SJCRH30 (cell line): ENCODE measurements at regions not wholly inside any gene's neighbourhood (a gene's known extent, or its start where the extent isn't known, plus 50 kb on each side); places are given as distances from the start of the nearest gene placed in this dataset.

Source experiments
- DNase-seq, 2 experiments: peaks; one replicate each; pipeline ENCODE4 v3.0.0-alpha.2; 2015 to 2020
- H3K27ac ChIP-seq: fragments of 250-450 bp; sonication (Bioruptor Pico); 2 replicates; pipeline ENCODE4 v1.5.1; 2020; ENCODE audit warnings: mild to moderate bottlenecking, moderate library complexity
- H3K27me3 ChIP-seq: fragments of 250-450 bp; sonication (Bioruptor Pico); 2 replicates; pipeline ENCODE4 v1.5.1; 2020; ENCODE audit warnings: mild to moderate bottlenecking, moderate library complexity
- H3K36me3 ChIP-seq: fragments of 250-450 bp; sonication (Bioruptor Pico); 2 replicates; pipeline ENCODE4 v1.5.1; 2020; ENCODE audit warnings: mild to moderate bottlenecking, moderate library complexity
- H3K4me1 ChIP-seq: fragments of 250-450 bp; sonication (Bioruptor Pico); 2 replicates; pipeline ENCODE4 v1.5.1; 2020; ENCODE audit warnings: mild to moderate bottlenecking, moderate library complexity
- H3K4me3 ChIP-seq: fragments of 250-450 bp; sonication (Bioruptor Pico); 2 replicates; pipeline ENCODE4 v1.5.1; 2020; ENCODE audit warnings: mild to moderate bottlenecking, moderate library complexity
- H3K9me3 ChIP-seq: fragments of 250-450 bp; sonication (Bioruptor Pico); replicated peaks from 2 replicates; pipeline ENCODE4 v1.5.1; 2020; ENCODE audit warnings: mild to moderate bottlenecking, moderate library complexity

DNA sequence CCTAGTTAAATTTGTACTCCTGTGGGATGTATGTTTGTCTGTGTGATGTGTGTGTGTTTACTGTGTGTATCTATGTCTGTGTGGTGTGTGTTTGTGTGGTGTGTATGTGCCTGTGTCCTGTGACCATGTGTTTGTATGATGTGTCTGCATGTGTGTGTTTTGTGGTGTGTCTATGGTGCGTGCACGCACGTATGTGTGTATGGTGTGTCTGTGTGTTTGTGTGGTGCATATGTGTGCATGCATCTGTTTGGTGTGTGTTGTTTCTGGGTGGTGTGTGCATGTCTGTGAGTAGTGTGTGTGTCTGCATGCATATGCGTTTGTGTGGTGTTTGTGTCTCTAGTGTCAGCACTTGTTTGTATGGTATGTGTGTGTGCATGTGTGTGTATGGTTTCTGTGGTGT is 174.2 kb upstream of the RBFOX1 start:
- Histone ChIP-seq H3K27me3 (no peaks in the 10 kb centered on the region), H3K9me3 (no peaks in the 10 kb centered on the region), H3K36me3 (no peaks in the 10 kb centered on the region), H3K27ac (no peak overlapping the region), H3K4me3 (no peak overlapping the region), H3K4me1 (no peaks in the 10 kb centered on the region)
- no peak for DNase-seq

DNA sequence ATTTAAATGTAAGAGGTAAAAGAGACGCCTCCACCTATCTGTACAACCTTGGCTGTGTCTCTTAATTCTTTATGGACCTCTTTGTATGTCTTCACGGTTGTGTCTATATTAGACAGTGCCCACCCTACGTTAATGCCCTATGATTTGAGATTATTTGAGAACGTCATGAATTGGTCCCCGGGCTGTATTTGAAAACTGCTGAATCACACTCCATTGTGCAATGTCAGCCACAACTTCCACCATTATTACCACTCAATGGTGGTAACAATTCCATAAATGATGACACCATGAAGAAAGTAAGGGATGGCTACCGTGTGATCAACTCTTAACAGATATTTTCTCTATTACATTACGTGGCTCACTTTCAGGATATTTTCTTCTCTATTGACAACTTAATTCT is 182.4 kb upstream of the RBFOX1 start:
- no peaks in the 10 kb centered on the region for H3K9me3 ChIP-seq
- no peaks in the 10 kb centered on the region for H3K4me1 ChIP-seq
- H3K27ac ChIP-seq = no peak overlapping the region
- H3K36me3 ChIP-seq = no peaks in the 10 kb centered on the region
- no peaks in the 10 kb centered on the region for H3K27me3 ChIP-seq
- DNase-seq = no peak
- H3K4me3 ChIP-seq = no peak overlapping the region

GRCh38 chr16:7148606-7149005 is 184.0 kb upstream of the RBFOX1 start:
- no peaks in the 10 kb centered on the region for H3K27me3 ChIP-seq
- no peak for DNase-seq
- no peak overlapping the region for H3K27ac ChIP-seq
- no peaks in the 10 kb centered on the region for H3K9me3 ChIP-seq
- H3K4me1 ChIP-seq = no peaks in the 10 kb centered on the region
- H3K36me3 ChIP-seq = no peaks in the 10 kb centered on the region
- no peak overlapping the region for H3K4me3 ChIP-seq

- no peak overlapping the region for H3K4me3 ChIP-seq
- no peaks in the 10 kb centered on the region for H3K36me3 ChIP-seq
- no peaks in the 10 kb centered on the region for H3K4me1 ChIP-seq
- H3K9me3 ChIP-seq = no peaks in the 10 kb centered on the region
- H3K27me3 ChIP-seq = no peaks in the 10 kb centered on the region
- no peak for DNase-seq
- no peak overlapping the region for H3K27ac ChIP-seq
Observed at GRCh38 chr16:7140899-7141298, 191.7 kb upstream of the RBFOX1 start.

DNA sequence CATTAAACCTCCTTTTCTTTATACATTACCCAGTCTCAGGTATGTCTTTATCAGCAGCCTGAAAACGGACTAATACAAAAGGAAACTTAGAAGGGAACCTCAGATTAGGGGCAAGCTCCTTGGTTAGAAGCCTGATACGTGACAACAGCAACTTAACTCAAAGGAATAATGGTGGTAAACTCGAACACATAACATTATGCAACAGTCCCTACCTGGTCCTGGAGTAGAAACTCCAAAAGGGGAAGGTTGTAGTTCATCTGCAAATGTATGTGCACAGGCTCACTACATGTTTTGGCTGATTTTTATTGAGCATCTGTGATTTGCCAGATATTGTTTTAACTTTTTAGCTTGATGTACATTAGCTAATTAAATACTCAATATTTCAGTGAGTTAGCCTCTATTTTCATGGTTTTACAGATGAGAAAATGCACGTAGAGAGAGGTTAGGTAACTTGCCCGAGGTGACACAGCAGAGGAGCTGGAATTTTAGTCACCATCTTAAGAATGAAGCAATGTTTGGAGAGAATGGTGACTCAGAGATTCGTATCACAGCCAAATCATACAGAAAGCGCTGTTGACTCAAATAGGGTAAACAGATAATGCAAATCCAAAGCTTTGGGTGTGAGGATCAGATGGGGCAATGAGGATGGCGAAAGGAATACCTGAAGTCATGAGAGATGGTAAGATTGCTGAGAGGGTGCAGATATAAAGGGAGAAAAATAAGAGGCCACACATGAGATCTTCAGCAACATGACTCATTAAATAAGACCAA is 194.9 kb upstream of the RBFOX1 start:
- Histone ChIP-seq H3K27me3 (0 out of 2 replicates have a peak, but pooled peaks cover 3% of the 10 kb centered on the region), H3K27ac (no peak overlapping the region), H3K9me3 (no peaks in the 10 kb centered on the region), H3K4me3 (no peak overlapping the region), H3K36me3 (no peaks in the 10 kb centered on the region), H3K4me1 (no peaks in the 10 kb centered on the region)
- DNase-seq = no peak

DNA sequence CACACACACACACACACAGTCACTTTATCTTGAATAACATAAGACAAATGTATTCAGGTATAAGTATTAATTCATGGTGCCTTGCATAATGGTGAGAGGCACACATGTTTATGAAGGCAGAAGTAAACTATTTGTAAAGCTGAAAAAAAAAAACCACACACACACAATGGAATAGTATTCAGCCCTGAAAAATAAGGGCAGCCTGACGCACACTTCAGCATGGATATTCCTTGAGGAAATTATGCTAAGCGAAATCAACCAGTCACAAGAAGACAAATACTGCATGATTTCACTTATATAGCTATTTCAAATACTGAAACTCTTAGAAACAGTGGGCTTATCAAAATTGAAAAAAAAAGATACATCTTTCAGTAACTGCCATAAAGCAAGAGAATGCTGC is 200.2 kb upstream of the RBFOX1 start:
- no peak overlapping the region for H3K4me3 ChIP-seq
- 0 out of 2 replicates have a peak, but pooled peaks cover 7% of the 10 kb centered on the region for H3K27me3 ChIP-seq
- H3K27ac ChIP-seq = no peak overlapping the region
- H3K36me3 ChIP-seq = no peaks in the 10 kb centered on the region
- no peak for DNase-seq
- no peaks in the 10 kb centered on the region for H3K9me3 ChIP-seq
- H3K4me1 ChIP-seq = no peaks in the 10 kb centered on the region

DNA sequence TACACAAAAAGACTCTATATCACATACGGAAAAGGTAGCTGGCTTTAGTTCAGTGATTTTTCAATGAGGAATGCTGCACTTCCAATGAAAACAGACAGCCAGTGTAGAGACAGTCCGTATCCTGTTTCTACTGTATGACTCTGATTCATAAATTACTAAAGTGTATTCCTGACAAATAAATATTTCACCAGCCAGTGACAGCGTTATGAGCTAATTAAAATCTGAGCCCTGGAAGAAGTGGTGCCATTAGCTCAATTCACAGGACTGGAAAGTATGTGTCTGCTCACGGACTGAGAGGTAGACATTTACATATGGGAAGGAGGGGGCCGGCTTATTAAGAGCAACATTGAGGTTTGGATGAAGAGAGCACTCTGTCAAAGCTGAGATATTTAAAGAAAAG is 207.9 kb upstream of the RBFOX1 start:
- Histone ChIP-seq H3K4me3 (no peak overlapping the region), H3K27me3 (peaks cover 8% of the 10 kb centered on the region; the same call in 1 of the 2 replicates), H3K36me3 (no peaks in the 10 kb centered on the region), H3K27ac (no peak overlapping the region), H3K4me1 (no peaks in the 10 kb centered on the region), H3K9me3 (no peaks in the 10 kb centered on the region)
- no peak for DNase-seq

GRCh38 chr16:7124242-7124641 is 208.4 kb upstream of the RBFOX1 start:
- peaks cover 8% of the 10 kb centered on the region; the same call in 1 of the 2 replicates for H3K27me3 ChIP-seq
- no peak overlapping the region for H3K4me3 ChIP-seq
- H3K27ac ChIP-seq = no peak overlapping the region
- H3K9me3 ChIP-seq = no peaks in the 10 kb centered on the region
- DNase-seq = no peak
- H3K36me3 ChIP-seq = no peaks in the 10 kb centered on the region
- H3K4me1 ChIP-seq = no peaks in the 10 kb centered on the region

DNA sequence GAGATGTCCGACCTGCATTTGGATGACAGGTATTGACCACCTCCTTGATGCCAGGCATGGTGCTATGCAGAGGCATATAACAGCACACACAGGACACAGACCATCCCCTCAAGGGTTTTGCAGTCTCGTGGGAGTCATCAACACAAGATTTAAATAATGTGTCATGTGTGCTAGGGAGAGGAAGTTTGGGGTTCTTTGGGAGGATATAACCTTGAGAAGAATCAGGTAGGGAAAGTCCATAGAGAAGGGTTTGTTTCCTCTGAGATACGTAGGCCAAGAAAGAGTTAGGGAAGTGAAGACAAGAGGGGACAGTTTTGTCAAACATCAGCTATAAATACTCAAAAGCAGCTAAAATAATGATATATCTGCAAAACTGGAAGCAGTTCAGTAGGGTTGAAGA is 215.9 kb upstream of the RBFOX1 start:
- Histone ChIP-seq H3K36me3 (no peaks in the 10 kb centered on the region), H3K9me3 (no peaks in the 10 kb centered on the region), H3K4me3 (no peak overlapping the region), H3K27me3 (peaks cover 3% of the 10 kb centered on the region; the same call in 1 of the 2 replicates), H3K4me1 (no peaks in the 10 kb centered on the region), H3K27ac (no peak overlapping the region)
- DNase-seq = no peak

DNA sequence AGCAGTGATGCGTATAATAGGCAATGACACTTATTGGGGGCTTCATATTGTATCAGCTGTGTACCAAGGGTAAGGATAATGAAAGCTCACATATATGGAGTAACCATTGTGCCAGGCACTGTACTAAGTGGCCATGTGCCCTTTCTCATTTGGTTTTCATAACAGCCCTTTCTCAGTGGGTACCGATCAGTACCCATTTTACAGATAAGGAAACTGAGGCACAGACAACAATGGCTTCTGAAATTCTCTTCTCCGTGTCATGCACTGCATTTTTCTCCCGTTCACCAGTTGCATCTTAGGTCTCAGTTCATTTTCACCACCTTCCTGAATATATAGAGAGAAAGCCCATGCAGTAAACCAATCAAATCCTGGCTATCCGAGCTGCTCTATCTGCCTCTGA is 216.7 kb upstream of the RBFOX1 start:
- Histone ChIP-seq H3K4me1 (no peaks in the 10 kb centered on the region), H3K4me3 (no peak overlapping the region), H3K27ac (no peak overlapping the region), H3K27me3 (peaks cover 3% of the 10 kb centered on the region; the same call in 1 of the 2 replicates), H3K36me3 (no peaks in the 10 kb centered on the region), H3K9me3 (no peaks in the 10 kb centered on the region)
- no peak for DNase-seq

DNA sequence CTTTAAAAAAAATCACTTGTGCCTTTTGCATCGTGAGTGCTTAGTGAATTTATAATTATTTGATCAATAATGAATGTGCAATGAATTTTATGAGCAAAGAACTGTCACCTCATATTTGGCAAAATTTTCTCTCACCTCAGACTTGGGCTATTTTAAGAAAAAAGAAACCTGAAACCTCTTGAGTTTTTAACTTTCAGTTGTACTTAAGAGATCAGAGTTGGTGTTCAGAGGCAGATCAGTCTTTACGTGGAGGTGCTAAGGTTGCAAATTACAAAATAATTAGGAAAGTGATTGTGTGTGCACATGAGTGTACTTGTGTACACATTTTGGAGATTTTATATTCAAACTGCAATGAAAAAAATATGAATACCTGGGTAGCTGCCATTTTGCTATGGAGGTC is 218.7 kb upstream of the RBFOX1 start:
- H3K4me1 ChIP-seq = no peaks in the 10 kb centered on the region
- H3K27me3 ChIP-seq = peaks cover under 1% of the 10 kb centered on the region; the same call in 1 of the 2 replicates
- no peak overlapping the region for H3K27ac ChIP-seq
- no peaks in the 10 kb centered on the region for H3K9me3 ChIP-seq
- no peak overlapping the region for H3K4me3 ChIP-seq
- H3K36me3 ChIP-seq = no peaks in the 10 kb centered on the region
- no peak for DNase-seq

DNA sequence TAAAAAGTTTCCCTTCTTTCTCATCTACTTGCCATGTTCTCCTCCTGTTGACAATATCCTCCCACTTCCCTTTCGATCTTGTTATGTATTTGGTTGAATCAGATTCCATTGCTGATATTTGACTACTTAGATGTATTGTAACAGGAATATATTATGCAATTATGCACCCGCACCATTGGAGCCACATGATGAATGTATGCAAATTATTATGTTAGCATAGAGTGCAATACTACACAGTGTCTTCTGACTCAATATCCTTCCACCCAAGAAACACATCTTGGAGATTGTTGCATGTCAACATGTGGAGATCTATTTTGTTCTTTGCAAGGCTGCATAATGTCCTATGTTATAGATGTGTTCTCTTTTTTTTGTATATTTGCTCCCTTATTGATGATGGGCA is 219.2 kb upstream of the RBFOX1 start:
- DNase-seq = no peak
- Histone ChIP-seq H3K27me3 (no peaks in the 10 kb centered on the region), H3K36me3 (no peaks in the 10 kb centered on the region), H3K9me3 (no peaks in the 10 kb centered on the region), H3K27ac (no peak overlapping the region), H3K4me3 (no peak overlapping the region), H3K4me1 (no peaks in the 10 kb centered on the region)

DNA sequence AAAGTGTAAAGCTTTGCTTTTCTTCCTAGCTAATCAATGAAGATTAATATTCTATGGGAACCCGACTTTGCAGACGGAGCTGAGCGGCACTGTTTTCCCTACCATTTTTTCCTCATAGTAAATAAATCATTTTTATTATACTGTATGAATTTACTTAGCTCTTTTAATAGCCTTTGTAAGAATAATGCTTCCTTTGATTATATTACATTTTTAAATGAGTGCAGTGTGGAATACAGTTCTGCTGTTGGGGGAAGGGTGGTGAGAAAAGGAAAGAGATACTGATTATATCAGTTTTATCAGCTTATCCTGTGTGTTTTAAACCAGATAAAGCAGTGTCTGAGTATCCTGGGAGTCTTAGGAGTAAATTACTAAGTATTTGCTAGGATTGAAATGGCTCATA is 221.4 kb upstream of the RBFOX1 start:
- no peaks in the 10 kb centered on the region for H3K9me3 ChIP-seq
- no peaks in the 10 kb centered on the region for H3K4me1 ChIP-seq
- no peaks in the 10 kb centered on the region for H3K27me3 ChIP-seq
- H3K27ac ChIP-seq = no peak overlapping the region
- H3K36me3 ChIP-seq = no peaks in the 10 kb centered on the region
- H3K4me3 ChIP-seq = no peak overlapping the region
- DNase-seq = no peak

- Histone ChIP-seq H3K36me3 (no peaks in the 10 kb centered on the region), H3K9me3 (no peaks in the 10 kb centered on the region), H3K4me1 (no peaks in the 10 kb centered on the region), H3K27me3 (0 out of 2 replicates have a peak, but pooled peaks cover 3% of the 10 kb centered on the region), H3K27ac (no peak overlapping the region), H3K4me3 (no peak overlapping the region)
- DNase-seq = no peak
Observed at GRCh38 chr16:7107436-7107835, 225.2 kb upstream of the RBFOX1 start.

- H3K4me1 ChIP-seq = no peaks in the 10 kb centered on the region
- no peak for DNase-seq
- no peaks in the 10 kb centered on the region for H3K9me3 ChIP-seq
Observed at GRCh38 chr16:7103056-7103455, 229.6 kb upstream of the RBFOX1 start.

GRCh38 chr16:7101054-7101453 is 231.6 kb upstream of the RBFOX1 start:
- no peak overlapping the region for H3K4me3 ChIP-seq
- no peaks in the 10 kb centered on the region for H3K9me3 ChIP-seq
- H3K36me3 ChIP-seq = no peaks in the 10 kb centered on the region
- DNase-seq = no peak
- 0 out of 2 replicates have a peak, but pooled peaks cover 3% of the 10 kb centered on the region for H3K27me3 ChIP-seq
- H3K27ac ChIP-seq = no peak overlapping the region
- H3K4me1 ChIP-seq = no peaks in the 10 kb centered on the region

More at GRCh38 chr16:7103056-7103455, 229.6 kb upstream of the RBFOX1 start:
- Histone ChIP-seq H3K4me3 (no peak overlapping the region), H3K27me3 (0 out of 2 replicates have a peak, but pooled peaks cover 3% of the 10 kb centered on the region), H3K36me3 (no peaks in the 10 kb centered on the region), H3K27ac (no peak overlapping the region)
